AG09319 (cell line): ENCODE measurements at regions not wholly inside any gene's neighbourhood (a gene's known extent, or its start where the extent isn't known, plus 50 kb on each side); places are given as distances from the start of the nearest gene placed in this dataset.
"Not testable (repeated sequence)": the region's sequence is repeated elsewhere in the genome, so short reads cannot be mapped to it uniquely, and the experiment has no call there.

ENCODE experiments used
- DNase-seq: peaks from one replicate; pipeline ENCODE4 v3.0.0-alpha.2; 2010; ENCODE audit warnings: low read depth; ENCODE audit errors: extremely low read depth
- CTCF ChIP-seq: IDR thresholded peaks from 2 replicates; pipeline ENCODE4 v1.5.1; 2011; ENCODE audit warnings: low read depth, mild to moderate bottlenecking, inconsistent platforms, low read length, moderate library complexity

DNA sequence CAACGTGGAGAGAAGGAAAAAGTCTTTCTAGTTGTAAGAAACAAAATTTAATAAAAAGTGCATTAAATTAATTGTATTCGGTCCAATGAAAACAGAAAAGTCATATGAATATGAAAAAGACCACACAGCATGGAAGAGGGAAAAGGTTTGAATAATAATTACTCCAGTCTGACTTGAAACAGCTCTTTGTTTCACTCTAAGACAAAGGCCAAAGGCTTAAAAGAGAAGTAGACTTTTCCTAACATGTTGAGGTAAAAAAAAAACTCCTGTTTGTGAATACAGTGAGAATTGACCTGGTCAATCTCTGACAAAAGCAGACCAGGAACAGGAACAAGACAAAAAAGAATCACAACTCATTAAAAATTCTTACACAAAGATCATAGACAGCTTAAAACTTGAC, 429.8 kb downstream of the TOX3 start:
- TF ChIP-seq CTCF = no peak
- no peak for DNase-seq

- DNase-seq = no peak
- no peak for TF ChIP-seq CTCF
These were observed 432.6 kb downstream of the TOX3 start for GRCh38 chr16:52114379-52114778.

GRCh38 chr16:52113533-52114183, 433.3 kb downstream of the TOX3 start:
- no peak for DNase-seq
- no peak for TF ChIP-seq CTCF

GRCh38 chr16:52104993-52105392, 441.9 kb downstream of the TOX3 start:
- not testable (repeated sequence) for DNase-seq

DNA sequence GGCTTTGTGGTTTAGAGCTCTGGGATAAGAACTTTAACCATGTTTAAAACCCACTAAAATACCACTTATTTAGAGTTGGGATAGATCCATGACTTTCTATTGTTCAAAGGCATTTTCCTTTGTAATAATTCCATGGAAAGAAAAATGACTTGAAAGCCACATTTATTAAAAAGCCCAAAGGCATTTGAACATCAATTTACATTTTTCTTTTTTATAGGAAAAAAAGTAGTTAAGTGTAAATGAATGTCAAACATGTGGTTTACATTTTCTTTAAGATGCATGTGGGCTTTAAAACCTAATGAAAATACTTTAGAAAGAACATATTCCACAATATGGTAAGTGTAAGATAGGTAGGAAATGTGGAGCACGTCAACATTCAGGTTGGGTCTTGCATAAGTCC, 443.2 kb downstream of the TOX3 start:
- no peak for TF ChIP-seq CTCF
- DNase-seq = no peak

DNA sequence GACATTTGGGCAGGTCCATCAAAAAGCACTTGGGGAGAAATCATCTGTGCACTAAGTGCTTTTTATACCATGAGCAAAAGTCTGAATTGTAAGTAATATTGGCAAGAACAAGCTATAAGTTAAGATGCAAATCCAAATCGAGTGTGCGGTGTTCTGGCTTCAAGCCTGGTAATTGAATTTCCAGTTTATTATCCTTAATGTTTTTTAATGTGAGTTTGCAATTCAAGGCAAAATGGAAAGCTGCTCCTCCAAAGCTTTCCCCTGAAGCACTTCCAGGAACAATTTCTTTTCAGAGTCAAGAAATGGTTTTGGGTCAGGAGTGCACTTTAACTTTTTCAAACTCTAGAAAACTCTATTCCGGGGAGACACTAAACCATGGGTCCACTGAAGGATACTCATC, 445.7 kb downstream of the TOX3 start:
- no peak for DNase-seq
- no peak for TF ChIP-seq CTCF

DNA sequence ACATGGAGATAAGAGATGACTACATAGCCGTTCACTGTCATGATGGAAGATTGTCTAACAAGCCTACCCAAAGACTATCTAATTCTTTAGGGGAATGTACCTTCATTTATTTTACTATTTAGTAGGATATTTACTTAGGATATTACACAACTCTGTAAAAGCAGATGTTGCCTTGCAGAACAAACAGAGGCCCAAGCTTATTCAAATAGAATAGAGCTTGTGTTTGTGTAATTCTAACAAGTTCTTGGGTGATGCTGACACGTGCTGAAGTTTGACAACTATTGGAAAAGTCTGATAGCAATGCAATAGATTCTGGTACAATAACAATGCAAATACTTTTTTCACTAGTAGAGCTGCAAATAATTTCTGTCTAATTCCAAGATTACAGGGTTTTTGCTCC, 447.6 kb downstream of the TOX3 start:
- no peak for DNase-seq
- TF ChIP-seq CTCF = no peak

- no peak for DNase-seq
- no peak for TF ChIP-seq CTCF
These were observed 451.5 kb downstream of the TOX3 start for GRCh38 chr16:52095471-52095870.
